Endothelial cell of umbilical vein (primary cell): ENCODE measurements at regions not wholly inside any gene's neighbourhood (a gene's known extent, or its start where the extent isn't known, plus 50 kb on each side); places are given as distances from the start of the nearest gene placed in this dataset.
A peak's percentile ranks its signal among the peaks of the same experiment; 100 is the strongest.

Experiments
- CTCF ChIP-seq, 2 donors: IDR thresholded peaks; 1 replicate in 1 of 2; 2 replicates in 1 of 2; pipeline ENCODE4 v1.5.1; 2011; ENCODE audit warnings: low read length in 2 of 2, mild to moderate bottlenecking in 2 of 2, moderate library complexity in 2 of 2, control low read depth in 1 of 2, inconsistent platforms in 1 of 2, low read depth in 1 of 2; ENCODE audit not compliant: insufficient read depth in 1 of 2; ENCODE audit errors: extremely low read depth in 1 of 2
- EZH2 ChIP-seq: IDR thresholded peaks from 2 replicates; pipeline ENCODE4 v1.6.1; 2012; ENCODE audit warnings: borderline replicate concordance, low read depth, mild to moderate bottlenecking, moderate library complexity, low read length, inconsistent platforms; ENCODE audit not compliant: severe bottlenecking
- FOS ChIP-seq: IDR thresholded peaks from 2 replicates; pipeline ENCODE4 v1.6.1; 2011; ENCODE audit warnings: mild to moderate bottlenecking, low read length, moderate library complexity, borderline replicate concordance; ENCODE audit not compliant: insufficient read depth
- MYC ChIP-seq: IDR thresholded peaks from one replicate; pipeline ENCODE4 v1.6.1; 2011; ENCODE audit warnings: mild to moderate bottlenecking, low read depth, low read length
- POLR2A ChIP-seq: IDR thresholded peaks from 2 replicates; pipeline ENCODE4 v1.6.1; 2012; ENCODE audit warnings: low read depth, mild to moderate bottlenecking, control low read depth, low read length
- POLR2AphosphoS5 ChIP-seq: IDR thresholded peaks from 2 replicates; pipeline ENCODE4 v1.6.1; 2012; ENCODE audit warnings: low read depth, mild to moderate bottlenecking, control low read depth, low read length, moderate library complexity; ENCODE audit not compliant: insufficient read depth

- no peak for TF ChIP-seq CTCF (IDR thresholded peaks at IDR 0.05; ENCODE audit: extremely low read depth in 1 of 2, insufficient read depth in 1 of 2, low read depth in 1 of 2, low read length in 2 of 2)
- TF ChIP-seq EZH2, result no peak
- peak; percentile 41 for TF ChIP-seq POLR2AphosphoS5
- TF ChIP-seq POLR2A, result no peak
- TF ChIP-seq FOS, result peak; percentile 56
- no peak for TF ChIP-seq MYC
Observed at GRCh38 chr2:45260946-45261345, 251.7 kb upstream of the SIX2 start.
